BE2C (cell line): ENCODE measurements at regions not wholly inside any gene's neighbourhood (a gene's known extent, or its start where the extent isn't known, plus 50 kb on each side); places are given as distances from the start of the nearest gene placed in this dataset.
A peak's percentile ranks its signal among the peaks of the same experiment; 100 is the strongest.

ENCODE experiments used
- DNase-seq: peaks from one replicate; pipeline ENCODE4 v3.0.0-alpha.2; 2020
- H3K27me3 ChIP-seq: fragments of 250-450 bp; sonication (Bioruptor Pico); 2 replicates; pipeline ENCODE4 v1.5.1; 2020; ENCODE audit warnings: mild to moderate bottlenecking
- H3K36me3 ChIP-seq: fragments of 250-450 bp; sonication (Bioruptor Pico); 2 replicates; pipeline ENCODE4 v1.5.1; 2020; ENCODE audit warnings: mild to moderate bottlenecking
- H3K4me1 ChIP-seq: fragments of 250-450 bp; sonication (Bioruptor Pico); 2 replicates; pipeline ENCODE4 v1.5.1; 2020
- H3K4me3 ChIP-seq: 2 replicates; pipeline ENCODE4 v1.5.1; 2011; ENCODE audit warnings: low read depth, low read length
- H3K9me3 ChIP-seq: fragments of 250-450 bp; sonication (Bioruptor Pico); 2 replicates; pipeline ENCODE4 v1.5.1; 2020
- CTCF ChIP-seq: IDR thresholded peaks from 2 replicates; pipeline ENCODE4 v1.5.1; 2012; ENCODE audit warnings: mild to moderate bottlenecking, low read depth, low read length

GRCh38 chr3:66792086-66792485 is 206.0 kb upstream of the KBTBD8 start:
- Histone ChIP-seq H3K36me3 (no peaks in the 10 kb centered on the region), H3K9me3 (no peaks in the 10 kb centered on the region), H3K4me3 (no peak overlapping the region), H3K4me1 (no peaks in the 10 kb centered on the region), H3K27me3 (no peaks in the 10 kb centered on the region)
- no peak for TF ChIP-seq CTCF
- DNase-seq = no peak

GRCh38 chr3:66795365-66795764 is 202.7 kb upstream of the KBTBD8 start:
- Histone ChIP-seq H3K9me3 (no peaks in the 10 kb centered on the region), H3K27me3 (no peaks in the 10 kb centered on the region), H3K36me3 (no peaks in the 10 kb centered on the region), H3K4me1 (no peaks in the 10 kb centered on the region), H3K4me3 (no peak overlapping the region)
- no peak for DNase-seq
- TF ChIP-seq CTCF = no peak

- no peaks in the 10 kb centered on the region for H3K27me3 ChIP-seq
These were observed 201.8 kb upstream of the KBTBD8 start for GRCh38 chr3:66796343-66796742.

GRCh38 chr3:66797889-66798560 is 200.1 kb upstream of the KBTBD8 start:
- Histone ChIP-seq H3K4me3 (no peak overlapping the region), H3K4me1 (no peaks in the 10 kb centered on the region), H3K27me3 (no peaks in the 10 kb centered on the region), H3K9me3 (no peaks in the 10 kb centered on the region), H3K36me3 (no peaks in the 10 kb centered on the region)
- no peak for TF ChIP-seq CTCF
- DNase-seq = no peak

More at GRCh38 chr3:66796343-66796742, 201.8 kb upstream of the KBTBD8 start:
- no peak for DNase-seq
- Histone ChIP-seq H3K4me3 (no peak overlapping the region), H3K9me3 (no peaks in the 10 kb centered on the region), H3K4me1 (no peaks in the 10 kb centered on the region), H3K36me3 (no peaks in the 10 kb centered on the region)
- no peak for TF ChIP-seq CTCF

- DNase-seq = no peak
- no peak overlapping the region for H3K4me3 ChIP-seq
- no peaks in the 10 kb centered on the region for H3K27me3 ChIP-seq
- H3K9me3 ChIP-seq = no peaks in the 10 kb centered on the region
- no peak for TF ChIP-seq CTCF
- H3K4me1 ChIP-seq = no peaks in the 10 kb centered on the region
- no peaks in the 10 kb centered on the region for H3K36me3 ChIP-seq
These were observed 197.1 kb upstream of the KBTBD8 start for GRCh38 chr3:66800941-66801545.

GRCh38 chr3:66803206-66803605 is 194.9 kb upstream of the KBTBD8 start:
- no peaks in the 10 kb centered on the region for H3K9me3 ChIP-seq
- peak; percentile 41 for TF ChIP-seq CTCF
- no peak overlapping the region for H3K4me3 ChIP-seq
- no peaks in the 10 kb centered on the region for H3K4me1 ChIP-seq
- DNase-seq = no peak
- H3K27me3 ChIP-seq = no peaks in the 10 kb centered on the region
- no peaks in the 10 kb centered on the region for H3K36me3 ChIP-seq
